Activated naive CD4-positive, alpha-beta T cell treated with anti-CD3 and anti-CD28 coated beads, Interleukin-2, amount 10 ng/mL, durations not matched to agents 7 days and 5 days (primary cell): ENCODE measurements at regions not wholly inside any gene's neighbourhood (a gene's known extent, or its start where the extent isn't known, plus 50 kb on each side); places are given as distances from the start of the nearest gene placed in this dataset.

Experiments used
- CTCF ChIA-PET: fragments of 350-600 bp; sonication (Branson Sonifier 250); formaldehyde crosslinking; loops from one replicate; lab custom pipeline; 2021; ENCODE audit warnings: antibody characterized with exemption; lab: Charles Lee
- DNase-seq: peaks from one replicate; pipeline ENCODE4 v3.0.0-alpha.2; 2020
- H3K27ac Mint-ChIP-seq: one replicate; pipeline ENCODE4 v1.8.0; 2021; ENCODE audit warnings: mild to moderate bottlenecking, moderate library complexity, mixed read lengths
- H3K27me3 Mint-ChIP-seq: one replicate; pipeline ENCODE4 v1.8.0; 2021; ENCODE audit warnings: mild to moderate bottlenecking, mixed read lengths
- H3K36me3 Mint-ChIP-seq: one replicate; pipeline ENCODE4 v1.8.0; 2021; ENCODE audit warnings: mixed read lengths
- H3K4me1 Mint-ChIP-seq: one replicate; pipeline ENCODE4 v1.8.0; 2021; ENCODE audit warnings: mixed read lengths
- H3K4me3 Mint-ChIP-seq: one replicate; pipeline ENCODE4 v1.8.0; 2021; ENCODE audit warnings: mild to moderate bottlenecking, moderate library complexity, mixed read lengths
- H3K9me3 Mint-ChIP-seq: one replicate; pipeline ENCODE4 v1.8.0; 2021; ENCODE audit warnings: mixed read lengths

GRCh38 chr6:117206522-117206921, 58.8 kb upstream of the VGLL2 start:
- Mint-ChIP-seq H3K4me1 (no peaks in the 10 kb centered on the region), H3K36me3 (no peaks in the 10 kb centered on the region), H3K27me3 (no peaks in the 10 kb centered on the region), H3K4me3 (no peak overlapping the region), H3K27ac (no peak overlapping the region), H3K9me3 (no peaks in the 10 kb centered on the region)
- CTCF ChIA-PET, result no interaction called here
- DNase-seq, result no peak

- no peaks in the 10 kb centered on the region for H3K36me3 Mint-ChIP-seq
Observed at GRCh38 chr6:117206944-117207687, 58.2 kb upstream of the VGLL2 start.

GRCh38 chr6:117210279-117210678, 55.1 kb upstream of the VGLL2 start:
- Mint-ChIP-seq H3K27ac (no peak overlapping the region), H3K36me3 (no peaks in the 10 kb centered on the region), H3K4me1 (no peaks in the 10 kb centered on the region), H3K9me3 (no peaks in the 10 kb centered on the region), H3K27me3 (no peaks in the 10 kb centered on the region), H3K4me3 (no peak overlapping the region)
- DNase-seq, result no peak
- CTCF ChIA-PET, result no interaction called here

More at GRCh38 chr6:117206944-117207687, 58.2 kb upstream of the VGLL2 start:
- H3K27me3 Mint-ChIP-seq, result no peaks in the 10 kb centered on the region
- no peaks in the 10 kb centered on the region for H3K4me1 Mint-ChIP-seq
- CTCF ChIA-PET, result no interaction called here
- H3K9me3 Mint-ChIP-seq, result no peaks in the 10 kb centered on the region
- DNase-seq, result no peak
- no peak overlapping the region for H3K27ac Mint-ChIP-seq
- H3K4me3 Mint-ChIP-seq, result no peak overlapping the region

DNA sequence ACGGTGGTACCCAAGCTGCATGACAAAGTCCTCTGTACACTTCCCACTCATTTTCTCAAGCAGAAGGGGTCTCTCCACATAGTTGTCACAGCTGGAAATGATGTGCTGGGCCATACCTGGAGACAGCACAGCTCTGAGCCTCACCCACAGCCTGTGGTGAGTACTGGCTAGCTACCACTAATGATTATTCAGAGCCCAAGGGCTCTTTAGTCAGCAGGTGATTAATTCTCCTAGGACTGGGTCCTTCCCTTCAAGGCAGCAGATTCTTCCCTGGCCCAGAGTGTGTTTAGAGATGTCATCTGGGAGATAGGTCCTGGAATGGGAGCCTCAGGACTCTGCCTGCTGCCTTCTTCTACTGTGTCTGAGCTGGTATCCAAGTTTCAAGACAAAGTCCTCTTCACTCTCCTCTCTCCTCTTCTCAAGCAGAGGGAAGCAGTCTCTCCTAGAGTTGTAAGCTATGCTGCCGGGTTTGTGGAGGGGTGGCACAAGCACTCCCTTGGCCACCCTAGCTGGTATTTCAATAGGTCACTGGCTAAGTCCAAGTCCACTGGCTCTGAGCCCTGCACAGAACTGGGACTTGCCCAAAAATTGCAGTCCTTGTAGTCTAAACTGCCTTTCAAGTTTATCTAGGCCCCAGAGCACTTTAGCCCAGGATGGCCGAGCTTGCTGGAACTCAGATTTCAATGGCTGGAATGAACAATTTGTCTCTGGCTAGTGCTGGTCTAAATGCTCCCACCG, 49.8 kb upstream of the VGLL2 start:
- no peaks in the 10 kb centered on the region for H3K36me3 Mint-ChIP-seq
- no peak overlapping the region for H3K27ac Mint-ChIP-seq
- H3K27me3 Mint-ChIP-seq, result no peaks in the 10 kb centered on the region
- no peaks in the 10 kb centered on the region for H3K4me1 Mint-ChIP-seq
- no peak overlapping the region for H3K4me3 Mint-ChIP-seq
- CTCF ChIA-PET, result interaction anchor here (0.6 kb wide), 1 partner anchor 510 kb away, joined by 3 read pairs; no protein-coding TSS in a partner anchor
- no peaks in the 10 kb centered on the region for H3K9me3 Mint-ChIP-seq
- no peak for DNase-seq
